Skeletal muscle tissue (tissue), 3 donors: ENCODE measurements at regions not wholly inside any gene's neighbourhood (a gene's known extent, or its start where the extent isn't known, plus 50 kb on each side); places are given as distances from the start of the nearest gene placed in this dataset.

ENCODE experiments used
- H3K27ac ChIP-seq: one replicate; pipeline ENCODE4 v1.7.0; 2013; ENCODE audit warnings: mild to moderate bottlenecking, low read depth, low read length, inconsistent platforms
- H3K27me3 ChIP-seq, 3 donors: one replicate each; pipeline ENCODE4 v1.7.0; 2013; ENCODE audit warnings: low read length in 3 of 3; ENCODE audit not compliant: control insufficient read depth in 3 of 3, insufficient read depth in 3 of 3
- H3K36me3 ChIP-seq, 3 donors: one replicate each; pipeline ENCODE4 v1.7.0; 2013; ENCODE audit warnings: low read length in 3 of 3; ENCODE audit not compliant: control insufficient read depth in 3 of 3, insufficient read depth in 3 of 3
- H3K4me1 ChIP-seq, 3 donors: one replicate each; pipeline ENCODE4 v1.7.0; 2013; ENCODE audit warnings: low read length in 3 of 3, mild to moderate bottlenecking in 3 of 3; ENCODE audit not compliant: control insufficient read depth in 3 of 3, insufficient read depth in 3 of 3
- H3K4me3 ChIP-seq, 3 donors: one replicate each; pipeline ENCODE4 v1.7.0; 2013; ENCODE audit warnings: low read length in 3 of 3
- H3K9ac ChIP-seq, 3 donors: one replicate each; pipeline ENCODE4 v1.7.0; 2013; ENCODE audit warnings: low read length in 3 of 3, mild to moderate bottlenecking in 3 of 3, moderate library complexity in 2 of 3, low read depth in 1 of 3
- H3K9me3 ChIP-seq, 3 donors: one replicate each; pipeline ENCODE4 v1.7.0; 2013; ENCODE audit warnings: low read length in 3 of 3; ENCODE audit not compliant: control insufficient read depth in 3 of 3
- donor health status: Osteomylitis.

DNA sequence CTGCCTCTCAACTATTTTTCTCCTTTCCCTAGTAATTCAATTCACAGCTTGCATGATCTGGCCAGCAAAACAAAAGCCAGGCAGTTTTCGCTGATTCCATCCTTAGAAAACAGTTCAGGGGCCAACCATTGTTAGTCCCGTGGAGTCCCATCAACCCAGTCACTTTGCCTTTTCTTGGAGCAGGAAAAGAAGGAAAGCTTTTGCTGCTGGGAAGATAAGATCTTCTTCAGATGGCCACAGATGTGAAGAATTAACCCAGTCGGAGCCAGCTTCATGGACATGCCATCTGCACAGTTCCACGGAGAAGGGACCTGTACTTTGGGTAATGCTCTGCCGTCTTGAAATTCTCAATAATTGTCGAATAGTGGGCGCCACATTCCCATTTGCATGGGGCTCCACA, 76.9 kb upstream of the TSHZ2 start:
- no peaks in the 10 kb centered on the region for H3K27me3 ChIP-seq
- no peaks in the 10 kb centered on the region for H3K4me1 ChIP-seq
- H3K27ac ChIP-seq, result no peak overlapping the region
- no peaks in the 10 kb centered on the region for H3K36me3 ChIP-seq
- no peak overlapping the region for H3K9ac ChIP-seq
- H3K4me3 ChIP-seq, result no peak overlapping the region
- H3K9me3 ChIP-seq, result no peaks in the 10 kb centered on the region

DNA sequence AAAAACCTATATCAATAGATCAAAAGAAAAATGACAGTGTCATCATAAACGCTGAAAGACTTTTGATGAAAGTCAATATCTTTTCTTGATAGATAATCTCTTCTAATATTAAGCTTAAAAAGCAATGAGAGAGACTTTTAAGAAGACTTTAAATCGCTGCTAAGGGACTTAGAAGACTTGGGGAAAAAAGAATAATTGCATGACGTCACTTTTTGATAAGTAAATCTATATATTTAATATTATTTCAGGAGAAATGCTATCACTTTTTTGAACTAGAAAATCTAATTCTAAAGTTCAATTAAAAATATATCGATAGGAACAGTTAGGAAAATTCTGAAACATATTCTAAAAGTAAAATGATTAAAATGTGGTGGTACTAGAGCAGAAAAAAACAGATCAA, 78.7 kb upstream of the TSHZ2 start:
- no peaks in the 10 kb centered on the region for H3K9me3 ChIP-seq
- no peak overlapping the region for H3K4me3 ChIP-seq
- H3K9ac ChIP-seq, result no peak overlapping the region
- H3K36me3 ChIP-seq, result no peaks in the 10 kb centered on the region
- H3K27me3 ChIP-seq, result no peaks in the 10 kb centered on the region
- no peak overlapping the region for H3K27ac ChIP-seq
- no peaks in the 10 kb centered on the region for H3K4me1 ChIP-seq

DNA sequence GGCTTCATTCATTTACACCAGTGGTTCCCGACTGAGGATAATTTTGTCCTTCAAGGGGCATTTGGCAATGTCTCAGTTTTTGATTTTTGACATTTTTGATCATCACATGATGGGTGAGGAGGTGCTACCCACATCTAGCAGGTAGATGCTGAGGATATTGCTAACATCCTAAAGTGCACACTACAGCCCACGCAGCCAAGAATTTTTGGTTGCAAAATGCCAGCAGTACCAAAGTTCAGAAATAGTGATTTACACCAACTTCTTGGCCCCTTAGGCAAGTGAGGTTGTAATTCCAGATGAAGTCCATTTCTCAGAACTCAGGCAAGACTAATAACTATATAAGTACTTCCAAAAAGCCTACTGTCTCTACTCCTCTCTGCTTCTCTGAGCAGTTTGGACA, 80.1 kb upstream of the TSHZ2 start:
- H3K4me1 ChIP-seq, result no peaks in the 10 kb centered on the region
- no peak overlapping the region for H3K27ac ChIP-seq
- no peaks in the 10 kb centered on the region for H3K36me3 ChIP-seq
- no peaks in the 10 kb centered on the region for H3K27me3 ChIP-seq
- H3K9ac ChIP-seq, result no peak overlapping the region
- H3K9me3 ChIP-seq, result no peaks in the 10 kb centered on the region
- no peak overlapping the region for H3K4me3 ChIP-seq

DNA sequence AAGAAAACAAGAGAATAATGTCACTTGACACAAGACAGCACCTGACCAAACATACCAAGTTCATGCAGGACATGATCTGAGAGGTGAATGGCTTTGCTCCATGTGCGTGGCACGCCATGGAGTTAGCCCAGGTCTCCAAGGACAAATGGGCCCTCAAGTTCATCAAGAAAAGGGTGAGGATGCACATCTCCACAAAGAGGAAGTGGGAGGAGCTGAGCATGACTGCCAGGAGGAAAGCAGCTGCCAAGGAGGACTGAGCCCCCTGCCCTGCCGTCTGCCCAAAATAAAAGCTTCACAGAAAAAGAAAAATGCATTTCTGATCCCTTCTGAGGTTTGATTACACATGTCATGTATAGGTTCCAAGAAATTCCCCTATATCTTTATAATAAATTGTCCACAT, 82.0 kb upstream of the TSHZ2 start:
- Histone ChIP-seq H3K36me3 (no peaks in the 10 kb centered on the region), H3K4me3 (no peak overlapping the region), H3K4me1 (no peaks in the 10 kb centered on the region), H3K9ac (no peak overlapping the region), H3K27me3 (no peaks in the 10 kb centered on the region), H3K9me3 (no peaks in the 10 kb centered on the region), H3K27ac (no peak overlapping the region)

DNA sequence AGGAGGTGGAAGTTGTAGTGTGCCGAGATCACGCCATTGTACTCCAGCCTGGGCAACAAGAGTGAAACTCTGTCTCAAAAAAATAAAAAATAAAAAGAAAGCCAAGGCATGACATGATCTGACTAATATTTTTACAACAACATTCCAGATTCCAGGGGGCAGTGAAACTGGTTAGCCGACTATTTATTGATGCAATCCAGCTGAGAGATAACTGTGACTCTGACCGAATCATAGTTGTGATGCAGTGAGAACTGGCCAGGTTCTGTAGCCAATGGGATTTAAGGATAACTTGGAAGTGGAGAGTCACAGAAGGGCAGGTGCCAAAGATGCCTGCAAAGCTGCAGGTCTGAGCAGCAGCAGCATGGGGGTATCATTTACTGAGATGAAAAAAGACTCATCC, 82.9 kb upstream of the TSHZ2 start:
- Histone ChIP-seq H3K27me3 (no peaks in the 10 kb centered on the region), H3K4me3 (no peak overlapping the region), H3K9ac (no peak overlapping the region), H3K4me1 (no peaks in the 10 kb centered on the region), H3K27ac (no peak overlapping the region), H3K36me3 (no peaks in the 10 kb centered on the region), H3K9me3 (no peaks in the 10 kb centered on the region)

DNA sequence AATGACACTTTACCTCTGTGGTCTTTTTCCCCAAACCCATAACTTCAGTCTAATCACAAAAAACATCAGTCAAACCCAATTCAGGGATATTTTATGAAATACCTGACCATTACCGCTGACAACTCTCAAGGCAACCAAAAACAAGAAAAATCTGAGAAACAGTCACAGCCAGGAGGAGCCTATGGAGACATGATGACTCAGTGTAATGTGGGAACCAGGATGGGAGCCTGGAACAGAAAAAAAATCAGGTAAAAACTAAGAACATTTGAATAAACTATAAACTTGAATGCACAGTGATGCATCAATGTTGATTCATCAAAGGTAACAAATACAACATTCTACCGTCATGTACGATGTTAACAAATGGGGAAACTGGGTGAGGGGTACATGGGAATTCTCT, 84.1 kb upstream of the TSHZ2 start:
- no peak overlapping the region for H3K4me3 ChIP-seq
- H3K27ac ChIP-seq, result no peak overlapping the region
- no peak overlapping the region for H3K9ac ChIP-seq
- H3K27me3 ChIP-seq, result no peaks in the 10 kb centered on the region
- no peaks in the 10 kb centered on the region for H3K36me3 ChIP-seq
- no peaks in the 10 kb centered on the region for H3K4me1 ChIP-seq
- no peaks in the 10 kb centered on the region for H3K9me3 ChIP-seq

DNA sequence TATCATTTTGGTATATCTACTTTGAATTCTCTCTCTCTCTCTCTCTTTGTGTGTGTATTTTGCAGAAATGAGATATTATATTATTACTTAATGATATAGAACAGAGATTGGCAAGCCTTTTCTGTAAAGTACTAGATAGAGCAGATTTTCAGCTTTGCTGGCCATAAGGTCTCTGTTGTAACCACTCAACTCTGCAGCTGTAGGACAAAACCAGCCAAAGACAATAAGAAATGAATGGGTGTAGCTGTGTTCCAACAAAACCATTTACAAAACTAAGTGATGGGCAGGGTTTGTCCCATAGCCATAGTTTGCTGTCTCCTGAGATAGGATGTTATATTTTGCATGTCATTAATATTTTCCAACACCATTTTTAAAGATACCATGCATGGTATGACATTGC, 91.2 kb upstream of the TSHZ2 start:
- Histone ChIP-seq H3K36me3 (no peaks in the 10 kb centered on the region), H3K9ac (no peak overlapping the region), H3K9me3 (no peaks in the 10 kb centered on the region), H3K4me3 (no peak overlapping the region), H3K27ac (no peak overlapping the region), H3K4me1 (no peaks in the 10 kb centered on the region), H3K27me3 (no peaks in the 10 kb centered on the region)

DNA sequence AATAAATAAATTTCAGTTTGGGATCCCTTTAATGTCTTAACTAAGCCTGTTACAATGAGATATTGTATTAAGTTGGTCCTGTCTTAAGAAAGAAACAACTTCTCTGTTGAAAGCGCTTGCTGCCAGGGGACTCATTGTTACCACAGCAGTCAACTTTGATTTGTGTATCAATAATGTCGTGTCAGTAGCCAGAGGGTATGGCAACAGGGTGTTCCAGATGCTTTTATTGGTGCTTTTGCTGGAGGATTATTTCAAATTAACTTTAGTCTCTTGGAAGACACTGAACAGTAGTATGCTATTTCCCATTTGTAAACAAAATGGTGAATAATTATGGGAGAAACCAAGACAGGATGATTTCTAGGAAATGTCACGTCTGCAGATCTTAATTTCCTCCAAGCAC, 91.9 kb upstream of the TSHZ2 start:
- Histone ChIP-seq H3K4me1 (no peaks in the 10 kb centered on the region), H3K27ac (no peak overlapping the region), H3K27me3 (no peaks in the 10 kb centered on the region), H3K9ac (no peak overlapping the region), H3K36me3 (no peaks in the 10 kb centered on the region), H3K4me3 (no peak overlapping the region), H3K9me3 (no peaks in the 10 kb centered on the region)

DNA sequence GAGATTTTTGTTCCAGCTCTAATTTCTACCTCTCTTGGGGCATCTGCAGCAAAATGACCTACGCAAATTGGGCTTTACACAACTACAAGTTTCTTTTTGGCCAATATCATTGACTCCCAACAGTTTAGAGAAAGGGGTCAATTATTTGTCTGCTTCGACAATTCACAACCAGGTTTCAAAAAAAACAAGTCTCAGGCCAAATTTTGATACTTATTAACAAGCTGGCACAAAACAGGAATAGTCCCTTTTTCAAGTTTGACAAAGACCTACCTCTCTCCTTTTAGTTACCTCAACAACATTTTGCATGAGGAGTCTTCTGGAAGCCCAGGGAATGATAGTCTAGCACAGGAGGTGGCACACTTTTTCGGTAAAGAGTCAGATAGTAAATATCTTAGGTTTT, 97.9 kb upstream of the TSHZ2 start:
- Histone ChIP-seq H3K4me1 (no peaks in the 10 kb centered on the region), H3K4me3 (no peak overlapping the region), H3K36me3 (no peaks in the 10 kb centered on the region), H3K27ac (no peak overlapping the region), H3K27me3 (no peaks in the 10 kb centered on the region), H3K9ac (no peak overlapping the region), H3K9me3 (no peaks in the 10 kb centered on the region)

DNA sequence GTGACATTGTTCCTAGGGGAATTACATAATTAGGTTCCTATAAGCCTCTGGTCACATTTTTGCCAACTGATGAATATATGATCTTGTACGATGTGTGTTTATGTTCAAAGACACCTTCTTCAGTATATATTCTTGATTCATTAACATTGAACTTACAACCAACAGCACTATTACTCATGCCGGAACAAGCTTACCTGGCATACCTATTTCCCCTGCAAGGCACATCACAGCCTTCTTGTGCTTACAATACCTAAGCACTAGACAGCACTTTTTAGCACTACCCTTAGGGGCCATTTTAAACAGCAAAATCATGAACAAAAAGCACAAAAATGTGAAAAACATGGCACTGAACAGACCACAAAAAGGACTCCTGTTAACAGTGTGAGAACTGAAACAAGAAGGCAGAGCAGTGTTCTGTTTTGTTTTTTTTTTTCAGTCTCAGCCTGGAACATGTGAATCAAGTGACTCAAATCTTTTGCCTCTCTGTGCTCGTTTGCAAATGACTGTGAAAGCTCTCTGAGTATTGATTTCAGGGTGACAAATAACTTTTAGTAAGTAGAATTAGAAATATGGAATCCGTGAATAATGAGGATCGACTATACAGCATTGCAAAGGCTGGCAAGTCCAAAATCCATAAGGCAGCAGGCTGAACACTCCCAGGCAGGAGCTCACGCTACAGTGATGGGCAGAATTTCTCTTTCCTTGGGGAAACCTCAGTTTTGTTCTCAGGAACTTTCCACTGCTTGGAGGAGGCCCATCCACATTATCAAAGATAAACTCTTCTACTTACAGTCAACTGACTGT, 102.3 kb upstream of the TSHZ2 start:
- H3K9ac ChIP-seq, result no peak overlapping the region
- H3K4me3 ChIP-seq, result no peak overlapping the region
- no peaks in the 10 kb centered on the region for H3K4me1 ChIP-seq
- H3K27ac ChIP-seq, result no peak overlapping the region
- H3K27me3 ChIP-seq, result no peaks in the 10 kb centered on the region
- no peaks in the 10 kb centered on the region for H3K36me3 ChIP-seq
- H3K9me3 ChIP-seq, result no peaks in the 10 kb centered on the region
